PC-3 (cell line): ENCODE measurements at regions not wholly inside any gene's neighbourhood (a gene's known extent, or its start where the extent isn't known, plus 50 kb on each side); places are given as distances from the start of the nearest gene placed in this dataset.

ENCODE experiments used
- ATAC-seq: fragments of 200-7000 bp; cut with Tn5 transposase; 2 replicates; pipeline ENCODE4 v1.9.1; 2020; ENCODE audit warnings: mild to moderate bottlenecking, moderate library complexity
- BruUV-seq: library from RNA; stranded (reverse); fragments of 400-500 nt; replicated peaks from 2 replicates; lab custom pipeline; 2021; lab: Mats Ljungman, UMichigan
- CTCF ChIA-PET: fragments of 300-600 bp; sonication (Branson Sonifier 250); formaldehyde crosslinking; loops from one replicate; lab custom pipeline; 2022; ENCODE audit warnings: antibody characterized with exemption; lab: Charles Lee
- POLR2A ChIA-PET: fragments of 300-600 bp; sonication (Branson Sonifier 250); formaldehyde crosslinking; loops from one replicate; lab custom pipeline; 2022; ENCODE audit warnings: antibody characterized with exemption; ENCODE audit not compliant: unreplicated experiment; lab: Charles Lee
- DNase-seq: peaks from one replicate; pipeline ENCODE4 v3.0.0-alpha.2; 2015
- H2AFZ ChIP-seq: fragments of 300-600 bp; sonication (generic); 2 replicates; pipeline ENCODE4 v1.6.0; 2016; ENCODE audit warnings: antibody characterized with exemption, low read length
- H3F3A ChIP-seq: fragments of 300-600 bp; sonication (generic); one replicate; pipeline ENCODE4 v1.6.0; 2017; ENCODE audit warnings: antibody characterized with exemption, low read length, control low read depth, mild to moderate bottlenecking; ENCODE audit not compliant: unreplicated experiment
- H3K27ac ChIP-seq: fragments of 300-600 bp; sonication (generic); 2 replicates; pipeline ENCODE4 v1.5.1; 2016; ENCODE audit warnings: mild to moderate bottlenecking, low read length
- H3K27me3 ChIP-seq: fragments of 300-600 bp; sonication (generic); 2 replicates; pipeline ENCODE4 v1.6.1; 2016; ENCODE audit warnings: low read length, mixed read lengths
- H3K36me3 ChIP-seq: fragments of 300-600 bp; sonication (generic); 2 replicates; pipeline ENCODE4 v1.6.1; 2016; ENCODE audit warnings: low read depth, mixed run types, low read length, mixed read lengths
- H3K4me1 ChIP-seq: fragments of 300-600 bp; sonication (generic); 2 replicates; pipeline ENCODE4 v1.5.1; 2016; ENCODE audit warnings: low read length; ENCODE audit not compliant: insufficient read depth
- H3K4me2 ChIP-seq: fragments of 300-600 bp; sonication (generic); 2 replicates; pipeline ENCODE4 v1.6.0; 2016; ENCODE audit warnings: low read length
- H3K4me3 ChIP-seq: fragments of 300-600 bp; sonication (generic); 2 replicates; pipeline ENCODE4 v1.5.1; 2016; ENCODE audit warnings: mild to moderate bottlenecking, low read length, mixed read lengths
- H3K79me2 ChIP-seq: fragments of 300-600 bp; sonication (generic); 2 replicates; pipeline ENCODE4 v1.6.1; 2017; ENCODE audit warnings: low read length, mixed read lengths
- H3K9ac ChIP-seq: fragments of 300-600 bp; sonication (generic); 2 replicates; pipeline ENCODE4 v1.6.0; 2016; ENCODE audit warnings: mild to moderate bottlenecking, low read length
- H3K9me2 ChIP-seq: fragments of 300-600 bp; sonication (generic); replicated peaks from 2 replicates; pipeline ENCODE4 v1.6.1; 2016; ENCODE audit warnings: mixed run types, low read length, mixed read lengths
- H3K9me3 ChIP-seq: fragments of 300-600 bp; sonication (generic); 2 replicates; pipeline ENCODE4 v1.6.1; 2016; ENCODE audit warnings: low read length, mixed read lengths
- H4K20me1 ChIP-seq: fragments of 300-600 bp; sonication (generic); 2 replicates; pipeline ENCODE4 v1.6.1; 2016; ENCODE audit warnings: low read length, mixed read lengths
- EZH2 ChIP-seq: fragments of 300-600 bp; sonication (generic); IDR thresholded peaks from one replicate; pipeline ENCODE4 v1.6.1; 2017; ENCODE audit warnings: antibody characterized with exemption, mild to moderate bottlenecking, low read length; ENCODE audit not compliant: unreplicated experiment
- EZH2phosphoT487 ChIP-seq: fragments of 300-600 bp; sonication (generic); IDR thresholded peaks from 2 replicates; pipeline ENCODE4 v1.6.1; 2018; ENCODE audit warnings: mild to moderate bottlenecking, antibody characterized with exemption, low read length, borderline replicate concordance
- intact Hi-C: fragments of 100-400 bp; cut with micrococcal nuclease; formaldehyde crosslinking; loops from 2 replicates; pipeline ENCODE4 v1.9.0; 2023
- TF ChIP-seq, protein P1 (sequence below): fragments of 300-600 bp; sonication (generic); conservative IDR thresholded peaks from 2 replicates; pipeline ENCODE4 v1.5.1; 2017; ENCODE audit warnings: antibody characterized with exemption, low read depth, mild to moderate bottlenecking, low read length

GRCh38 chr21:35561116-35561515 is 499.2 kb downstream of the SETD4 start:
- no peak for ATAC-seq
- intact Hi-C loops, result no loop called here
- Histone ChIP-seq H3K79me2 (no peaks in the 10 kb centered on the region), H3K4me3 (no peak overlapping the region), H3F3A (no peaks in the 10 kb centered on the region), H4K20me1 (no peaks in the 10 kb centered on the region), H3K9me3 (no peaks in the 10 kb centered on the region), H3K27ac (no peak overlapping the region), H3K4me1 (peaks cover 13% of the 10 kb centered on the region), H3K9ac (no peak overlapping the region), H2AFZ (no peak overlapping the region), H3K9me2 (no peaks in the 10 kb centered on the region), H3K36me3 (no peaks in the 10 kb centered on the region), H3K4me2 (no peak overlapping the region), H3K27me3 (no peaks in the 10 kb centered on the region)
- BruUV-seq, result no TSS peak
- ChIA-PET CTCF (no interaction called here), POLR2A (no interaction called here)
- no peak for DNase-seq
- TF ChIP-seq EZH2phosphoT487, result no peak

GRCh38 chr21:35559829-35560225 is 500.5 kb downstream of the SETD4 start:
- intact Hi-C loops, result no loop called here
- Histone ChIP-seq H3K9ac (no peak overlapping the region), H4K20me1 (no peaks in the 10 kb centered on the region), H3K9me3 (no peaks in the 10 kb centered on the region), H3F3A (no peaks in the 10 kb centered on the region), H3K27ac (no peak overlapping the region), H3K4me3 (no peak overlapping the region), H3K4me1 (peaks cover 3% of the 10 kb centered on the region), H3K4me2 (no peak overlapping the region), H3K36me3 (no peaks in the 10 kb centered on the region), H3K27me3 (no peaks in the 10 kb centered on the region), H3K79me2 (no peaks in the 10 kb centered on the region), H2AFZ (no peak overlapping the region), H3K9me2 (no peaks in the 10 kb centered on the region)
- POLR2A ChIA-PET, result no interaction called here
- no peak for TF ChIP-seq EZH2phosphoT487
- no peak for TF ChIP-seq EZH2
- TF ChIP-seq, protein P1, sequence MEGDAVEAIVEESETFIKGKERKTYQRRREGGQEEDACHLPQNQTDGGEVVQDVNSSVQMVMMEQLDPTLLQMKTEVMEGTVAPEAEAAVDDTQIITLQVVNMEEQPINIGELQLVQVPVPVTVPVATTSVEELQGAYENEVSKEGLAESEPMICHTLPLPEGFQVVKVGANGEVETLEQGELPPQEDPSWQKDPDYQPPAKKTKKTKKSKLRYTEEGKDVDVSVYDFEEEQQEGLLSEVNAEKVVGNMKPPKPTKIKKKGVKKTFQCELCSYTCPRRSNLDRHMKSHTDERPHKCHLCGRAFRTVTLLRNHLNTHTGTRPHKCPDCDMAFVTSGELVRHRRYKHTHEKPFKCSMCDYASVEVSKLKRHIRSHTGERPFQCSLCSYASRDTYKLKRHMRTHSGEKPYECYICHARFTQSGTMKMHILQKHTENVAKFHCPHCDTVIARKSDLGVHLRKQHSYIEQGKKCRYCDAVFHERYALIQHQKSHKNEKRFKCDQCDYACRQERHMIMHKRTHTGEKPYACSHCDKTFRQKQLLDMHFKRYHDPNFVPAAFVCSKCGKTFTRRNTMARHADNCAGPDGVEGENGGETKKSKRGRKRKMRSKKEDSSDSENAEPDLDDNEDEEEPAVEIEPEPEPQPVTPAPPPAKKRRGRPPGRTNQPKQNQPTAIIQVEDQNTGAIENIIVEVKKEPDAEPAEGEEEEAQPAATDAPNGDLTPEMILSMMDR, result no peak
- no TSS peak for BruUV-seq
- CTCF ChIA-PET, result no interaction called here
- no peak for DNase-seq
- ATAC-seq, result no peak

DNA sequence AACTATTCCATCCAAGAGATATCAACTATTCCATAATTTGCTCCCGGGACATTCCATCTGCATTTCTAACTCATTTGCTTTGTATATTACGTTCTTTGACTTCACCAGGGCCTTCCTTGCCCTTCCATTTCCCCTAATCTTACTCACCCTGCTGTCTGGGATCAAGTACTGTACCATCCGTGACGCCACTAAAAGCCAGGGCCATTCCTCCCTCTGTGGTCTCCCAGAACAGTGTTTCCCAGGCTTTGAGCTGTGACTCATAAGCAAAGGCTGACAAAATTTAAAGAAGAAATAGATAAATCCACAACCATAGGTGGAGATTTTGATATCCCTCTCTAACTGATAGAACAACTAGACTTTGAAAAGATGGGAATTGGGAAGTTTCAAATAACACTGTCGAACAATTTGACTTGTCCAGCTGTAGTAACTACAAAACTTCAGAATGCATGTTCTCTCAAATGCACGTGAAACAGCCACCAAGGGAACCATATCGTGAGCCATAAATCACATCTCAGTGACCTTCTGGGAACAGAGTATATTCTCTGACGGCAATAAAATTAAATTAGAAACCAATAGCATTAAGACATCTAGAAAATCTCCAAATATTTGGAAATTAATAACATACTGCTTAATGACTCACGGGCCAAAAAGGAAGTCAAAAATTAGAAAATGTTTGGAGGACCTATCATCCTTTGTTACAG is 501.0 kb downstream of the SETD4 start:
- no TSS peak for BruUV-seq
- intact Hi-C loops, result no loop called here
- Histone ChIP-seq H2AFZ (no peak overlapping the region), H3K4me1 (no peaks in the 10 kb centered on the region), H3K27me3 (no peaks in the 10 kb centered on the region), H4K20me1 (no peaks in the 10 kb centered on the region), H3K4me2 (no peak overlapping the region), H3F3A (no peaks in the 10 kb centered on the region), H3K79me2 (no peaks in the 10 kb centered on the region), H3K36me3 (no peaks in the 10 kb centered on the region), H3K9me2 (no peaks in the 10 kb centered on the region), H3K9me3 (no peaks in the 10 kb centered on the region), H3K9ac (no peak overlapping the region), H3K4me3 (no peak overlapping the region), H3K27ac (no peak overlapping the region)
- DNase-seq (no peak), ATAC-seq (no peak)
- TF ChIP-seq, protein P1, result no peak
- TF ChIP-seq EZH2 (no peak), EZH2phosphoT487 (no peak)
- ChIA-PET CTCF (no interaction called here), POLR2A (no interaction called here)
